Osteoblast (primary cell): ENCODE measurements at regions not wholly inside any gene's neighbourhood (a gene's known extent, or its start where the extent isn't known, plus 50 kb on each side); places are given as distances from the start of the nearest gene placed in this dataset.

Experiments
- DNase-seq: peaks from one replicate; pipeline ENCODE4 v3.0.0; 2011; ENCODE audit warnings: low spot score, mixed read lengths; ENCODE audit not compliant: insufficient read length; ENCODE audit errors: missing footprints
- H2AFZ ChIP-seq: 2 replicates; pipeline ENCODE4 v1.6.0; 2011; ENCODE audit warnings: mild to moderate bottlenecking, low read length
- H3K27ac ChIP-seq: 2 replicates; pipeline ENCODE4 v1.5.1; 2011; ENCODE audit warnings: mild to moderate bottlenecking, low read depth, low read length, moderate library complexity
- H3K27me3 ChIP-seq: 2 replicates; pipeline ENCODE4 v1.6.0; 2012; ENCODE audit warnings: mild to moderate bottlenecking, control low read depth, inconsistent platforms, low read length, moderate library complexity; ENCODE audit not compliant: insufficient read depth
- H3K36me3 ChIP-seq: 2 replicates; pipeline ENCODE4 v1.5.1; 2011; ENCODE audit warnings: mild to moderate bottlenecking, low read length, control low read depth, moderate library complexity; ENCODE audit not compliant: insufficient read depth
- H3K4me1 ChIP-seq: 2 replicates; pipeline ENCODE4 v1.5.1; 2011; ENCODE audit warnings: mild to moderate bottlenecking, low read length, control low read depth, moderate library complexity; ENCODE audit not compliant: insufficient read depth
- H3K4me2 ChIP-seq: 2 replicates; pipeline ENCODE4 v1.6.0; 2011; ENCODE audit warnings: mild to moderate bottlenecking, low read length; ENCODE audit not compliant: insufficient read depth
- H3K4me3 ChIP-seq: fragments of 200-600 bp; sonication (generic); 3 replicates; pipeline ENCODE4 v1.5.1; 2012; ENCODE audit warnings: mild to moderate bottlenecking, low read length, inconsistent platforms; ENCODE audit not compliant: insufficient read depth
- H3K79me2 ChIP-seq: 2 replicates; pipeline ENCODE4 v1.6.0; 2012; ENCODE audit warnings: mild to moderate bottlenecking, low read length, control low read depth, inconsistent platforms; ENCODE audit not compliant: insufficient read depth
- H3K9me3 ChIP-seq: 2 replicates; pipeline ENCODE4 v1.5.1; 2011; ENCODE audit warnings: low read depth, low read length, control low read depth
- H4K20me1 ChIP-seq: 2 replicates; pipeline ENCODE4 v1.6.0; 2012; ENCODE audit warnings: mild to moderate bottlenecking, low read length, control low read depth; ENCODE audit not compliant: insufficient read depth
- CTCF ChIP-seq: IDR thresholded peaks from 2 replicates; pipeline ENCODE4 v1.5.1; 2011; ENCODE audit warnings: mild to moderate bottlenecking, low read depth, low read length, moderate library complexity; ENCODE audit errors: extremely low read depth

- H3K79me2 ChIP-seq, result no peaks in the 10 kb centered on the region
These were observed 419.6 kb upstream of the RASGEF1B start for GRCh38 chr4:81891005-81891996.

GRCh38 chr4:81884986-81885385 lies 413.3 kb upstream of the RASGEF1B start:
- H3K9me3 ChIP-seq, result no peaks in the 10 kb centered on the region
- no peak overlapping the region for H3K27ac ChIP-seq
- no peak overlapping the region for H3K4me2 ChIP-seq
- no peaks in the 10 kb centered on the region for H3K4me1 ChIP-seq
- no peak overlapping the region for H2AFZ ChIP-seq
- H4K20me1 ChIP-seq, result no peaks in the 10 kb centered on the region
- no peak for TF ChIP-seq CTCF
- DNase-seq, result no peak
- H3K36me3 ChIP-seq, result no peaks in the 10 kb centered on the region
- no peaks in the 10 kb centered on the region for H3K79me2 ChIP-seq
- H3K27me3 ChIP-seq, result no peaks in the 10 kb centered on the region
- no peak overlapping the region for H3K4me3 ChIP-seq

More at GRCh38 chr4:81891005-81891996, 419.6 kb upstream of the RASGEF1B start:
- Histone ChIP-seq H3K27ac (no peak overlapping the region), H3K4me1 (no peaks in the 10 kb centered on the region), H4K20me1 (no peaks in the 10 kb centered on the region), H3K36me3 (no peaks in the 10 kb centered on the region), H3K27me3 (no peaks in the 10 kb centered on the region), H2AFZ (no peak overlapping the region), H3K4me3 (no peak overlapping the region), H3K9me3 (no peaks in the 10 kb centered on the region), H3K4me2 (no peak overlapping the region)
- no peak for TF ChIP-seq CTCF
- no peak for DNase-seq

GRCh38 chr4:81883530-81884450 lies 412.1 kb upstream of the RASGEF1B start:
- H3K27ac ChIP-seq, result no peak overlapping the region
- H3K4me2 ChIP-seq, result no peak overlapping the region
- no peaks in the 10 kb centered on the region for H3K79me2 ChIP-seq
- no peaks in the 10 kb centered on the region for H3K27me3 ChIP-seq
- H3K9me3 ChIP-seq, result no peaks in the 10 kb centered on the region
- no peaks in the 10 kb centered on the region for H4K20me1 ChIP-seq
- no peak for DNase-seq
- H3K36me3 ChIP-seq, result no peaks in the 10 kb centered on the region
- no peak overlapping the region for H2AFZ ChIP-seq
- no peak for TF ChIP-seq CTCF
- H3K4me1 ChIP-seq, result no peaks in the 10 kb centered on the region
- H3K4me3 ChIP-seq, result no peak overlapping the region
